Liver (tissue), 3 donors: ENCODE measurements at regions not wholly inside any gene's neighbourhood (a gene's known extent, or its start where the extent isn't known, plus 50 kb on each side); places are given as distances from the start of the nearest gene placed in this dataset.

Source experiments
- GABPA ChIP-seq, 2 donors: IDR thresholded peaks in 1 of 2; conservative IDR thresholded peaks in 1 of 2; 2 replicates each; pipeline ENCODE4 v1.6.1; 2016; ENCODE audit warnings: antibody characterized with exemption in 2 of 2, mild to moderate bottlenecking in 1 of 2, moderate library complexity in 1 of 2
- TF ChIP-seq, protein P1 (sequence below): fragments of 150-350 bp; IDR thresholded peaks from 2 replicates; pipeline ENCODE4 v1.5.1; 2017; ENCODE audit warnings: improper control_type of control experiment, low read depth, low read length; ENCODE audit not compliant: missing input control
- TF ChIP-seq, protein P2 (sequence below): IDR thresholded peaks from 2 replicates; pipeline ENCODE4 v1.6.1; 2016; ENCODE audit warnings: antibody characterized with exemption
- TF ChIP-seq, protein P3 (sequence below): IDR thresholded peaks from 2 replicates; pipeline ENCODE4 v1.6.1; 2016; ENCODE audit warnings: antibody characterized with exemption
- donor health status: healthy.
- donor health status: healthy.

DNA sequence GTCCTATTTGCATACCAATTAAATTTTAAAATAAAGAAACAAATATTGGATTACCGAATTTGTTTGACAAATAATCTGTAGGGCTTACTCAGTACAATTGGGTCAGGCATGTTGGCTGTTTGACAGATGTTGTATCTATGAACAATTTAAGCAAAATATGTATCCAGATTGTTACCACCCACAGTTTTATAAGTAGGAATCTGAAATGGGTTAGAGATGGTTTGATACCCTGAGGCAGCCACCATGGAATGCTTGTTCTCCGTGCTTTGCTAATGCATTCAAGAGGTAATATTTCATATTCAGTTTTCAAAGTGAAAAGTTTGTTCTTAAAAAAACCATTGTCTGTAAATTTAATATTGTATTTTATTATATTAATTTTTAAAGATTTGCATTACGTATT is 285.1 kb upstream of the ARRDC3 start:
- TF ChIP-seq, protein P1, sequence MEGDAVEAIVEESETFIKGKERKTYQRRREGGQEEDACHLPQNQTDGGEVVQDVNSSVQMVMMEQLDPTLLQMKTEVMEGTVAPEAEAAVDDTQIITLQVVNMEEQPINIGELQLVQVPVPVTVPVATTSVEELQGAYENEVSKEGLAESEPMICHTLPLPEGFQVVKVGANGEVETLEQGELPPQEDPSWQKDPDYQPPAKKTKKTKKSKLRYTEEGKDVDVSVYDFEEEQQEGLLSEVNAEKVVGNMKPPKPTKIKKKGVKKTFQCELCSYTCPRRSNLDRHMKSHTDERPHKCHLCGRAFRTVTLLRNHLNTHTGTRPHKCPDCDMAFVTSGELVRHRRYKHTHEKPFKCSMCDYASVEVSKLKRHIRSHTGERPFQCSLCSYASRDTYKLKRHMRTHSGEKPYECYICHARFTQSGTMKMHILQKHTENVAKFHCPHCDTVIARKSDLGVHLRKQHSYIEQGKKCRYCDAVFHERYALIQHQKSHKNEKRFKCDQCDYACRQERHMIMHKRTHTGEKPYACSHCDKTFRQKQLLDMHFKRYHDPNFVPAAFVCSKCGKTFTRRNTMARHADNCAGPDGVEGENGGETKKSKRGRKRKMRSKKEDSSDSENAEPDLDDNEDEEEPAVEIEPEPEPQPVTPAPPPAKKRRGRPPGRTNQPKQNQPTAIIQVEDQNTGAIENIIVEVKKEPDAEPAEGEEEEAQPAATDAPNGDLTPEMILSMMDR, result no peak
- TF ChIP-seq, protein P2, sequence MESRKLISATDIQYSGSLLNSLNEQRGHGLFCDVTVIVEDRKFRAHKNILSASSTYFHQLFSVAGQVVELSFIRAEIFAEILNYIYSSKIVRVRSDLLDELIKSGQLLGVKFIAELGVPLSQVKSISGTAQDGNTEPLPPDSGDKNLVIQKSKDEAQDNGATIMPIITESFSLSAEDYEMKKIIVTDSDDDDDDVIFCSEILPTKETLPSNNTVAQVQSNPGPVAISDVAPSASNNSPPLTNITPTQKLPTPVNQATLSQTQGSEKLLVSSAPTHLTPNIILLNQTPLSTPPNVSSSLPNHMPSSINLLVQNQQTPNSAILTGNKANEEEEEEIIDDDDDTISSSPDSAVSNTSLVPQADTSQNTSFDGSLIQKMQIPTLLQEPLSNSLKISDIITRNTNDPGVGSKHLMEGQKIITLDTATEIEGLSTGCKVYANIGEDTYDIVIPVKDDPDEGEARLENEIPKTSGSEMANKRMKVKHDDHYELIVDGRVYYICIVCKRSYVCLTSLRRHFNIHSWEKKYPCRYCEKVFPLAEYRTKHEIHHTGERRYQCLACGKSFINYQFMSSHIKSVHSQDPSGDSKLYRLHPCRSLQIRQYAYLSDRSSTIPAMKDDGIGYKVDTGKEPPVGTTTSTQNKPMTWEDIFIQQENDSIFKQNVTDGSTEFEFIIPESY, result no peak
- TF ChIP-seq, protein P3, sequence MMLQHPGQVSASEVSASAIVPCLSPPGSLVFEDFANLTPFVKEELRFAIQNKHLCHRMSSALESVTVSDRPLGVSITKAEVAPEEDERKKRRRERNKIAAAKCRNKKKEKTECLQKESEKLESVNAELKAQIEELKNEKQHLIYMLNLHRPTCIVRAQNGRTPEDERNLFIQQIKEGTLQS, result no peak
- TF ChIP-seq GABPA (IDR thresholded peaks at IDR 0.05 in 1 of 2, conservative IDR thresholded peaks at IDR 0.05 in 1 of 2), result no peak
